ENCODE measurements at regions not wholly inside any gene's neighbourhood (a gene's known extent, or its start where the extent isn't known, plus 50 kb on each side); places are given as distances from the start of the nearest gene placed in this dataset.
"Not testable (repeated sequence)": the region's sequence is repeated elsewhere in the genome, so short reads cannot be mapped to it uniquely, and the experiment has no call there.

DNA sequence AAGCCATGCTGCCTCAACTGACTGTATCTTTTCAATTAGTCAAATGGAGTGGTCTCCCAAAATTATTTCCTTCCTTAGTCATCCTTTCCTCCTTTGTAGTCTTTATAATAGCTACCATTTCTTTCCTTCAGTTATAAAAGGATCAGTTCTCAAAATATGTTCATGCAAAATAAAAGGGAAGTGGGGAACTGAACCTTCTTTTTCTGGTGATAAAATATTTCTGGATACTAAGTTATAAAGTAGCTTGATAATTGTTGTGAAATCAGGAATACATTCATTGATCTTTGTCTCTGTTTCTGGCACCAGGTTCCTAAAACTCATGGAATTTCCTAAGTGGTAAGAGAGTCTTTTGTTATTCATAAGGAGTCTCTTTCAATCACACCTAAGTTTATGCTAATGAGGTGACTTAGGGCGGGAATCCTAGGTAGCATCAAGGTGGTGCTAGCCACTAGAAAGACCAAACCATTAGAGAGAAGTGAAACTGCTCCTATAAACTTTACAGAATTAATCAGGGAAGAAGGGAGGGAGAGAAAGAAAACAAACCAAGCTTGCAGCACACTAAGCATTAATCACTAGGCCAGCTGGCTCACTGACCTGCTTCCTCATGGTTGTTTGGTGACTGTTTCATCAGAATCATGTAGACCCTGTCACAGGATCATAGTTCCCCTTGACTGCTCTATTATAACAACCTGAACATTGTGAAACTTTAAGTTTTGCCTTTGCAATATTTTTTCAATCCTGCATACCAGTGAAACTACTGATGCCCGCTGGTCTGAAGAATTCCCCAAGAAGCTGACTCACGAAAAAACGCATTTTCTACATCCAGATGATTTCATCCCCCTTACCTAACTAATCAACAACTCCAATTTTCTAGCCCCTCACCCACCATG lies 161.6 kb upstream of the PTBP2 start:
- H3K4me3 ChIP-seq (ENCODE audit: low read depth, low read length) = no peak overlapping the region
- DNase-seq (ENCODE audit: low read depth) = peak; percentile 88
- TF ChIP-seq, protein P1, sequence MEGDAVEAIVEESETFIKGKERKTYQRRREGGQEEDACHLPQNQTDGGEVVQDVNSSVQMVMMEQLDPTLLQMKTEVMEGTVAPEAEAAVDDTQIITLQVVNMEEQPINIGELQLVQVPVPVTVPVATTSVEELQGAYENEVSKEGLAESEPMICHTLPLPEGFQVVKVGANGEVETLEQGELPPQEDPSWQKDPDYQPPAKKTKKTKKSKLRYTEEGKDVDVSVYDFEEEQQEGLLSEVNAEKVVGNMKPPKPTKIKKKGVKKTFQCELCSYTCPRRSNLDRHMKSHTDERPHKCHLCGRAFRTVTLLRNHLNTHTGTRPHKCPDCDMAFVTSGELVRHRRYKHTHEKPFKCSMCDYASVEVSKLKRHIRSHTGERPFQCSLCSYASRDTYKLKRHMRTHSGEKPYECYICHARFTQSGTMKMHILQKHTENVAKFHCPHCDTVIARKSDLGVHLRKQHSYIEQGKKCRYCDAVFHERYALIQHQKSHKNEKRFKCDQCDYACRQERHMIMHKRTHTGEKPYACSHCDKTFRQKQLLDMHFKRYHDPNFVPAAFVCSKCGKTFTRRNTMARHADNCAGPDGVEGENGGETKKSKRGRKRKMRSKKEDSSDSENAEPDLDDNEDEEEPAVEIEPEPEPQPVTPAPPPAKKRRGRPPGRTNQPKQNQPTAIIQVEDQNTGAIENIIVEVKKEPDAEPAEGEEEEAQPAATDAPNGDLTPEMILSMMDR (IDR thresholded peaks at IDR 0.05; ENCODE audit: insufficient read depth, low read depth, low read length) = no peak

DNA sequence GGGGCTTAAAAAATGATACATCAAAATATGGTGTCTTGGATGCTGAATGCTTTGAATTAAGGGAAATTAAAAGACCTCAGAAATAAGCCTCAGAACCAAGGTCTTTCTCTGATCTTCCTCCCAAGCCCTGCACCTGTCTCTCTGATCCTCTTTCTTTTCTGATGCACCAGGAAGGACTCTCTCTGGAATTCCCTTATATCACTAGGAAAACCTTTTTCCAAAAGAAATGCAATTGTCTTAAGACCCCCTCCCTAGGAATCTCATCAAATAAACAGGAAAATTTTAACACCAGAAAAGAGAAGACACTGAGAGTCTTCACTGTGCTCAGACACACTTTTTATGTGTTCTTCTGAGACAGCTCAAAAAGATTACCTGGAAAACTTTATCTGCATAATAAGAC lies 159.5 kb upstream of the PTBP2 start:
- TF ChIP-seq, protein P1 (IDR thresholded peaks at IDR 0.05; ENCODE audit: insufficient read depth, low read depth, low read length) = no peak
- no peak overlapping the region for H3K4me3 ChIP-seq (ENCODE audit: low read depth, low read length)
- no peak for DNase-seq (ENCODE audit: low read depth)

GRCh38 chr1:96564401-96564800 lies 157.2 kb upstream of the PTBP2 start:
- DNase-seq (ENCODE audit: low read depth) = not testable (repeated sequence)

DNA sequence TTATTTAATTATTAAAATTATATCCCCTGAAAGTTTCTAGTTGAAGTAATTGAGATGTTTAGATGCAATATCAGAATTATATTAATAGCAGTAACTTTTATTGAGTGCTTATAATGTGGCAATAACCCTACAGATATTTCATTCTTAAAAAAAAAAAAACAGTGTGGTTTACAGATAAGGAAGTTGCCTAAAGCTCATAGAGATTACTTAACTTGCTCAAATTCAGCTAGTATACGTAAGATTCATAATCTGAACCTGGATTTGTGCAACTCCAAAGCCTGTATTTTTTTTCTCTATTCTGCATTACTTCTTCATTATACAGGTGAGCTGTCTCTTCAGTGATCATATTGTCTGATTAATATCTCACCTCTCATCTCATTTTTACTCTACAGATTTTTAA lies 156.0 kb upstream of the PTBP2 start:
- no peak overlapping the region for H3K4me3 ChIP-seq (ENCODE audit: low read depth, low read length)
- TF ChIP-seq, protein P1 (IDR thresholded peaks at IDR 0.05; ENCODE audit: insufficient read depth, low read depth, low read length) = no peak
- peak; percentile 28 for DNase-seq (ENCODE audit: low read depth)

More at GRCh38 chr1:96564401-96564800, 157.2 kb upstream of the PTBP2 start:
- H3K4me3 ChIP-seq (ENCODE audit: low read depth, low read length) = not testable (repeated sequence)

DNA sequence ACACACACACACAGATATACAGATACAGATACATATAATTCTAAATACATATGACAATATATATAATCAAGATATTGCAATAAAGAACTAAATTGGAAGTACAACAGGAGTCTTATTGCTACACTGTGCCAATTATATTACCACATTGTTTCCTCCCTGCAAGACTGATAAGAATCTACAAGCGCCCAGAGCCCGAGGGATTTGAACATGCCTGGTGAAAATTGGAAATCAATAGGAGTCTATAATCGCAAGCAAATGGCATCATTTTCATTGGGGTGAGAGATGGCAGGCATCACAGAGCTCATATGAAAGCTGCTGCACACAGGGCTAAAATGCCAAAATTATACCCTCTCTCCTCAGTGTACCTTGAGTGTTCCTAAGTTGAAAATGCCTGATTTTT lies 152.9 kb upstream of the PTBP2 start:
- DNase-seq (ENCODE audit: low read depth) = no peak
- H3K4me3 ChIP-seq (ENCODE audit: low read depth, low read length) = no peak overlapping the region
- TF ChIP-seq, protein P1 (IDR thresholded peaks at IDR 0.05; ENCODE audit: insufficient read depth, low read depth, low read length) = no peak

- TF ChIP-seq, protein P1 (IDR thresholded peaks at IDR 0.05; ENCODE audit: insufficient read depth, low read depth, low read length) = no peak
- DNase-seq (ENCODE audit: low read depth) = no peak
- no peak overlapping the region for H3K4me3 ChIP-seq (ENCODE audit: low read depth, low read length)
These were observed 152.3 kb upstream of the PTBP2 start for GRCh38 chr1:96569288-96569687.

GRCh38 chr1:96579636-96580035 lies 141.9 kb upstream of the PTBP2 start:
- no peak for DNase-seq (ENCODE audit: low read depth)
- no peak overlapping the region for H3K4me3 ChIP-seq (ENCODE audit: low read depth, low read length)
- TF ChIP-seq, protein P1 (IDR thresholded peaks at IDR 0.05; ENCODE audit: insufficient read depth, low read depth, low read length) = no peak
